CD14-positive monocyte (primary cell): ENCODE measurements at regions not wholly inside any gene's neighbourhood (a gene's known extent, or its start where the extent isn't known, plus 50 kb on each side); places are given as distances from the start of the nearest gene placed in this dataset.

Source experiments
- DNase-seq, 3 donors: peaks; one replicate each; pipeline ENCODE4 v3.0.0-alpha.2; 2011 to 2022
- H2AFZ ChIP-seq: 2 replicates; pipeline ENCODE4 v1.6.0; 2012; ENCODE audit warnings: mild to moderate bottlenecking, low read depth, low read length, inconsistent platforms; ENCODE audit not compliant: insufficient read depth, poor library complexity, severe bottlenecking
- H3K27ac ChIP-seq, 2 donors: 1 replicate in 1 of 2; 2 replicates in 1 of 2; pipeline ENCODE4 v1.5.1; 2012 to 2013; ENCODE audit warnings: low read length in 2 of 2, control low read depth in 1 of 2, inconsistent platforms in 1 of 2, low read depth in 1 of 2, mild to moderate bottlenecking in 1 of 2
- H3K27me3 ChIP-seq, 2 donors: one replicate each; pipeline versions ENCODE4 v1.6.0 to v1.6.1; 2011 to 2013; ENCODE audit warnings: low read length in 2 of 2; ENCODE audit not compliant: control insufficient read depth in 2 of 2, insufficient read depth in 2 of 2
- H3K36me3 ChIP-seq, 2 donors: replicated peaks in 1 of 2; 1 replicate in 1 of 2; 2 replicates in 1 of 2; pipeline versions ENCODE4 v1.5.1 to v1.6.1; 2012 to 2013; ENCODE audit warnings: low read length in 2 of 2, control low read depth in 1 of 2, inconsistent platforms in 1 of 2, mild to moderate bottlenecking in 1 of 2; ENCODE audit not compliant: insufficient read depth in 2 of 2, control insufficient read depth in 1 of 2
- H3K4me1 ChIP-seq, 2 donors: 1 replicate in 1 of 2; 2 replicates in 1 of 2; pipeline versions ENCODE4 v1.5.1 to v1.6.1; 2012 to 2013; ENCODE audit warnings: low read length in 2 of 2, control low read depth in 1 of 2, inconsistent platforms in 1 of 2, mild to moderate bottlenecking in 1 of 2, moderate library complexity in 1 of 2; ENCODE audit not compliant: insufficient read depth in 2 of 2, control insufficient read depth in 1 of 2
- H3K4me2 ChIP-seq: replicated peaks from 2 replicates; pipeline ENCODE3; 2012; ENCODE audit warnings: low read length, moderate library complexity, mild to moderate bottlenecking; ENCODE audit not compliant: poor library complexity, severe bottlenecking; ENCODE audit errors: extremely low read depth
- H3K4me3 ChIP-seq, 3 experiments: fragments of 200-600 bp in 1 of 3; sonication (generic) in 1 of 3; replicated peaks in 1 of 3; 1 replicate in 2 of 3; 2 replicates in 1 of 3; pipeline ENCODE4 v1.5.1; 2011 to 2013; ENCODE audit warnings: low read length in 3 of 3, mild to moderate bottlenecking in 3 of 3, control low read depth in 2 of 3, low read depth in 2 of 3, inconsistent platforms in 1 of 3, moderate library complexity in 1 of 3
- H3K79me2 ChIP-seq: 2 replicates; pipeline ENCODE4 v1.6.0; 2012; ENCODE audit warnings: mild to moderate bottlenecking, control low read depth, inconsistent platforms, low read length, moderate library complexity; ENCODE audit not compliant: insufficient read depth
- H3K9ac ChIP-seq: 2 replicates; pipeline ENCODE4 v1.6.0; 2017; ENCODE audit warnings: low read length, mild to moderate bottlenecking; ENCODE audit not compliant: insufficient read depth, poor library complexity, severe bottlenecking
- H3K9me3 ChIP-seq, 2 donors: replicated peaks in 1 of 2; 1 replicate in 1 of 2; 2 replicates in 1 of 2; pipeline versions ENCODE4 v1.5.1 to v1.6.1; 2012 to 2013; ENCODE audit warnings: low read length in 2 of 2, control low read depth in 1 of 2; ENCODE audit not compliant: control insufficient read depth in 1 of 2, insufficient read depth in 1 of 2
- H4K20me1 ChIP-seq: 2 replicates; pipeline ENCODE4 v1.6.0; 2012; ENCODE audit warnings: mild to moderate bottlenecking, low read length, control low read depth, moderate library complexity; ENCODE audit not compliant: insufficient read depth
- H3K27ac Mint-ChIP-seq, 7 donors: one replicate each; pipeline ENCODE4 v1.8.0; 2020; ENCODE audit warnings: mild to moderate bottlenecking in 7 of 7, mixed read lengths in 7 of 7, moderate library complexity in 6 of 7, inconsistent platforms in 2 of 7
- H3K27me3 Mint-ChIP-seq, 3 donors: one replicate each; pipeline ENCODE4 v1.8.0; 2021 to 2022; ENCODE audit warnings: low read depth in 3 of 3, mild to moderate bottlenecking in 3 of 3, mixed read lengths in 3 of 3, moderate library complexity in 3 of 3, inconsistent platforms in 1 of 3
- H3K36me3 Mint-ChIP-seq, 2 donors: one replicate each; pipeline ENCODE4 v1.8.0; 2020; ENCODE audit warnings: mixed read lengths in 2 of 2, inconsistent platforms in 1 of 2, mild to moderate bottlenecking in 1 of 2
- H3K4me1 Mint-ChIP-seq: one replicate; pipeline ENCODE4 v1.8.0; 2020; ENCODE audit warnings: mild to moderate bottlenecking, mixed read lengths
- H3K4me3 Mint-ChIP-seq, 2 donors: one replicate each; pipeline ENCODE4 v1.8.0; 2020; ENCODE audit warnings: mild to moderate bottlenecking in 2 of 2, mixed read lengths in 2 of 2, moderate library complexity in 1 of 2
- H3K9me3 Mint-ChIP-seq, 7 donors: one replicate each; pipeline ENCODE4 v1.8.0; 2020 to 2022; ENCODE audit warnings: mixed read lengths in 7 of 7, mild to moderate bottlenecking in 6 of 7, moderate library complexity in 6 of 7, inconsistent platforms in 2 of 7
- CTCF ChIP-seq: fragments of 200-600 bp; IDR thresholded peaks from one replicate; pipeline ENCODE4 v1.8.0; 2022; ENCODE audit warnings: antibody characterized with exemption, mild to moderate bottlenecking
- WGBS: methylation state at CpG from one replicate; pipeline ENCODE4 v1.1.5; 2013; ENCODE audit warnings: missing lambda C conversion rate; ENCODE audit not compliant: insufficient coverage; 5-methylcytosine and 5-hydroxymethylcytosine counted together
- intact Hi-C, 2 donors: fragments of 100-400 bp; cut with micrococcal nuclease; formaldehyde crosslinking; loops; one replicate each; pipeline versions ENCODE4 v1.15.0 to v1.15.1; 2023

GRCh38 chr17:77679589-77679988 is 278.9 kb upstream of the TNRC6C start:
- DNase-seq = no peak
- 95% methylated on average over 9 of the region's 9 CpGs for WGBS
- peaks cover 0 to 2% of the 10 kb centered on the region in 2 donors for H3K27me3 ChIP-seq
- H2AFZ ChIP-seq = no peak overlapping the region
- H3K4me2 ChIP-seq = no peak overlapping the region
- Mint-ChIP-seq H3K9me3 (no peaks in the 10 kb centered on the region), H3K27me3 (peaks cover 3 to 16% (median 4%) of the 10 kb centered on the region in 3 donors), H3K4me3 (no peak overlapping the region), H3K27ac (no peak overlapping the region), H3K36me3 (no peaks in the 10 kb centered on the region), H3K4me1 (no peaks in the 10 kb centered on the region)
- H3K9ac ChIP-seq = no peak overlapping the region
- no peaks in the 10 kb centered on the region for H3K9me3 ChIP-seq
- H3K4me1 ChIP-seq = no peaks in the 10 kb centered on the region
- H3K27ac ChIP-seq = no peak overlapping the region
- H3K4me3 ChIP-seq = no peak overlapping the region
- intact Hi-C loops = no loop called here
- TF ChIP-seq CTCF = no peak
- no peaks in the 10 kb centered on the region for H3K79me2 ChIP-seq
- H4K20me1 ChIP-seq = no peaks in the 10 kb centered on the region
- no peaks in the 10 kb centered on the region for H3K36me3 ChIP-seq

- no peak overlapping the region for H3K4me2 ChIP-seq
- no peak overlapping the region for H3K27ac ChIP-seq
- no peak for DNase-seq
- WGBS = 95% methylated on average over 4 of the region's 8 CpGs
- H3K4me3 Mint-ChIP-seq = no peak overlapping the region
- H3K27me3 Mint-ChIP-seq = peaks cover 7 to 16% (median 12%) of the 10 kb centered on the region in 3 donors
- H3K4me1 Mint-ChIP-seq = peaks cover 3% of the 10 kb centered on the region
- H3K27me3 ChIP-seq = peaks cover 0 to 2% of the 10 kb centered on the region in 2 donors
- H3K4me1 ChIP-seq = no peaks in the 10 kb centered on the region
- peaks cover 0 to 2% (median 0%) of the 10 kb centered on the region in 7 donors for H3K9me3 Mint-ChIP-seq
- no peak overlapping the region for H2AFZ ChIP-seq
- H3K27ac Mint-ChIP-seq = no peak overlapping the region
- H3K9ac ChIP-seq = no peak overlapping the region
- H3K36me3 ChIP-seq = no peaks in the 10 kb centered on the region
- no peaks in the 10 kb centered on the region for H4K20me1 ChIP-seq
- no peak for TF ChIP-seq CTCF
- intact Hi-C loops = no loop called here
- no peaks in the 10 kb centered on the region for H3K79me2 ChIP-seq
- H3K9me3 ChIP-seq = no peaks in the 10 kb centered on the region
- no peak overlapping the region for H3K4me3 ChIP-seq
- H3K36me3 Mint-ChIP-seq = no peaks in the 10 kb centered on the region
Measured at GRCh38 chr17:77681861-77682260, 276.6 kb upstream of the TNRC6C start.
